RPMI7951 (cell line): ENCODE measurements at regions not wholly inside any gene's neighbourhood (a gene's known extent, or its start where the extent isn't known, plus 50 kb on each side); places are given as distances from the start of the nearest gene placed in this dataset.
"Not testable (repeated sequence)": the region's sequence is repeated elsewhere in the genome, so short reads cannot be mapped to it uniquely, and the experiment has no call there.

ENCODE experiments used
- DNase-seq: peaks from one replicate; pipeline ENCODE4 v3.0.0-alpha.2; 2012; ENCODE audit warnings: low read depth

GRCh38 chr5:34189246-34189645 is 146.2 kb upstream of the C1QTNF3 start:
- not testable (repeated sequence) for DNase-seq

- not testable (repeated sequence) for DNase-seq
Observed at GRCh38 chr5:34189752-34190411, 146.9 kb upstream of the C1QTNF3 start.

- not testable (repeated sequence) for DNase-seq
Observed at GRCh38 chr5:34190466-34190865, 147.5 kb upstream of the C1QTNF3 start.

GRCh38 chr5:34191279-34191744 is 148.3 kb upstream of the C1QTNF3 start:
- not testable (repeated sequence) for DNase-seq

GRCh38 chr5:34192064-34192922 is 149.3 kb upstream of the C1QTNF3 start:
- not testable (repeated sequence) for DNase-seq

GRCh38 chr5:34192923-34193262 is 149.9 kb upstream of the C1QTNF3 start:
- not testable (repeated sequence) for DNase-seq

- not testable (repeated sequence) for DNase-seq
Observed at GRCh38 chr5:34193297-34193696, 150.3 kb upstream of the C1QTNF3 start.

GRCh38 chr5:34193804-34194203 is 150.8 kb upstream of the C1QTNF3 start:
- not testable (repeated sequence) for DNase-seq

GRCh38 chr5:34196091-34196490 is 153.1 kb upstream of the C1QTNF3 start:
- DNase-seq = not testable (repeated sequence)

GRCh38 chr5:34205347-34205746 is 162.3 kb upstream of the C1QTNF3 start:
- DNase-seq = not testable (repeated sequence)

- DNase-seq = peak; percentile 61
Observed at GRCh38 chr5:34217386-34217785, 174.4 kb upstream of the C1QTNF3 start.

GRCh38 chr5:34221329-34222073 is 178.5 kb upstream of the C1QTNF3 start:
- not testable (repeated sequence) for DNase-seq

- not testable (repeated sequence) for DNase-seq
Observed at GRCh38 chr5:34223158-34223557, 180.1 kb upstream of the C1QTNF3 start.

GRCh38 chr5:34230402-34230801 is 187.4 kb upstream of the C1QTNF3 start:
- not testable (repeated sequence) for DNase-seq

GRCh38 chr5:34243802-34244201 is 200.8 kb upstream of the C1QTNF3 start:
- not testable (repeated sequence) for DNase-seq

- peak; percentile 64 for DNase-seq
Observed at GRCh38 chr5:34244281-34245031, 201.4 kb upstream of the C1QTNF3 start.

GRCh38 chr5:34245032-34245394 is 202.0 kb upstream of the C1QTNF3 start:
- DNase-seq = not testable (repeated sequence)

GRCh38 chr5:34245813-34246212 is 202.8 kb upstream of the C1QTNF3 start:
- DNase-seq = not testable (repeated sequence)

GRCh38 chr5:34258598-34258997 is 215.6 kb upstream of the C1QTNF3 start:
- DNase-seq = not testable (repeated sequence)

- DNase-seq = not testable (repeated sequence)
Observed at GRCh38 chr5:34261020-34261419, 218.0 kb upstream of the C1QTNF3 start.

GRCh38 chr5:34266151-34266550 is 223.1 kb upstream of the C1QTNF3 start:
- DNase-seq = not testable (repeated sequence)
